Left colon (tissue), 2 donors: ENCODE measurements at regions not wholly inside any gene's neighbourhood (a gene's known extent, or its start where the extent isn't known, plus 50 kb on each side); places are given as distances from the start of the nearest gene placed in this dataset.

ENCODE experiments used
- ATAC-seq: fragments of 200-7000 bp; cut with Tn5 transposase; one replicate; pipeline ENCODE4 v1.9.1; 2020; ENCODE audit warnings: mild to moderate bottlenecking, moderate library complexity
- DNase-seq, 2 donors: peaks; one replicate each; pipeline ENCODE4 v3.0.0-alpha.2; 2020
- intact Hi-C, 2 donors: fragments of 100-400 bp; cut with DNase I in 1 of 2; cut with micrococcal nuclease in 1 of 2; formaldehyde crosslinking; loops; one replicate each; pipeline versions ENCODE4 v1.11.2 to v1.14.0; 2022; cut with DNase I, micrococcal nuclease
- donor health status: DM: no; HTN: no; CAD: no.
- donor health status: DM: yes; HTN: yes; CAD: no.

DNA sequence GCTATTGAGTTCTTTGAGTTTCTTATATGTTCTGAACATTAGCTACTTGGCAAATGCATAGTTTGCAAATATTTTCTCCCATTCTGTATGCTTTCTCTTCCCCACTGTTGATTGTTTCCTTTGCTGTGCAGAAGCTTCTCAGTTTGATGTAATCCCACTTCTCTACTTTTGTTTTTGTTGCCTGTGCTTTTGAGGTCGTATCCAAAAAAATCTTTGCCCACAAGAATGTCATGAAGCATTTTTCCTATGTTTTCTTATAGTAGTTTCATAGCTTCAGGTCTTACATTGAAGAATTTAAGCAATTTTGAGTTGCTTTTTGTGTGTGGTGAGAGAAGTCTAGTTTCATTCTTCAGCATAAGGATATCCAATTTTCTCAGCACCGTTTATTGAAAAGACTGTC is 536.7 kb upstream of the ARGLU1 start:
- DNase-seq (no peak), ATAC-seq (no peak)
- intact Hi-C loops = no loop called here

DNA sequence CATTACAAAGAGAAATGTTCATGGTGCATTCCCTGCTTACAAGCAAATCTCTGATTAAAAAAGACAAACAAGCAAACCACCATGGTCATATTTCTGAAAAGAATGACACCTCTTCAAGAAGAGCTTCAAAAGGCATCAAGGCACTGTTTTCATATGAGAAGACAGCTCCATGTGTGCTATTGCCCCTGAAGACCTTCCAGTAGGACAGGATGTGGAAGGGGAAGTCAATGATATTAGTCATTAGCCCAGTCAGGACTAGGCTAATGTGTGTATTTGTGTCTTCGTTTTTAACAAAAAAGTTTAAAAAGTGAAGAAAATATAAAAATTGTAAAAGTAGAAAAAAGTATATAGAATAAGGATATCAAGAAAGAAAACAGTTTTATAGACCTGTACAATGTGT is 534.7 kb upstream of the ARGLU1 start:
- intact Hi-C loops = no loop called here
- no peak for ATAC-seq
- no peak for DNase-seq

DNA sequence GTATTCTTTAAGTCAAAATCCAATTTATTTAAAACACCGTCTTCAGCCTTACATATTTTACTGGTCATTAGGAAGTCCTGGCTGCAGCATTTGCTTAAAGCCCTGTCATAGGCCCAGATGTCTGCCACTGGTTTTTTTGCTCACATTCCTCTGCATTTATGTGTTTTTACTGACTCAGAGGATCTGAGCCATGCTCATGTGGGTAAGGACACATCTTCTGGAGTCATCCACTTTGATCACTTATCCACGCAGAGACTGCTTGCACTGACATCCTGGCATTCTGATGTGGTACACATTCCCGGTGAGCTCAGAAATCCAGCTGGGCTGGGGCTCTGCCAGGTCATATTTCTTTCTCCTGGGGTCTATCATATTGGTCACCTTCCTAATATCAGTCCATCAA is 531.7 kb upstream of the ARGLU1 start:
- DNase-seq = no peak
- intact Hi-C loops = no loop called here
- ATAC-seq = no peak

DNA sequence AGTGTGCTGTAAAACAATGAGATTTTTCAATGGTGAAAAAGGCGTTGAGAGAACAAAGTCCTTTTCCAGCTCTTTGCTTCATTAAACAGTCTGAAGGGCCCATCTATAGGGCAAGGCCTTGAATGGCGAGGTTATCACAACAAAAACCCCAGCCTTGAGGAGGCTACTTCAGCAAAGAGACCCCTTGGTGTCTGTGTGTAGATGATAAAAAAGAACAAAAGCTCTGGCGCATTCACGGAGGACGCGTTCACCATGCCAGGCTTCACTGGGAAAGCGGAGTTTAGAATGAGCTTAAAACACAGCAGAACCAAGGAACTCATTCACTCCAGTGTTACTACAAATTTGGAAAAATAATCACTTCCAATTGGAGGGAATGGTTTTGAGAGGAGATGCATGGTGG is 530.0 kb upstream of the ARGLU1 start:
- ATAC-seq (no peak), DNase-seq (no peak)
- intact Hi-C loops = no loop called here

DNA sequence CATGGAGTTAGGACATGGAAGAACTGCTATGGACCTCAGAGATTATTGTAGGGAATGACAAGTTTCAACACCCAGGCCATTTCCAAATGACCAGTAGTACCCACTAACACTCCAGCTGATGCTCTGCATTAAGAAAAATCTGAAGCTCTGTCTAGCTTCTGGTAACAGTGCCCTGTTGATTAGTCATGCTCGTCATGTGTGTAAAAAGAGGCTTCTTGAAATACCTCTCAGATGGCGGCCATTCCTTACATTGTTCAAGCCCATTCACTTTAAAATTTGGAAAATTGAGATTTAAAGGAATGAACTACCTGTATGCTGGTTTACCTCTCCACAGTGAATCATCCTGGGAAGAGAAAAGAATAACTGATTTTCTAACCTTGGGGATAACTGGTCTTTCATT is 527.9 kb upstream of the ARGLU1 start:
- intact Hi-C loops = no loop called here
- no peak for ATAC-seq

DNA sequence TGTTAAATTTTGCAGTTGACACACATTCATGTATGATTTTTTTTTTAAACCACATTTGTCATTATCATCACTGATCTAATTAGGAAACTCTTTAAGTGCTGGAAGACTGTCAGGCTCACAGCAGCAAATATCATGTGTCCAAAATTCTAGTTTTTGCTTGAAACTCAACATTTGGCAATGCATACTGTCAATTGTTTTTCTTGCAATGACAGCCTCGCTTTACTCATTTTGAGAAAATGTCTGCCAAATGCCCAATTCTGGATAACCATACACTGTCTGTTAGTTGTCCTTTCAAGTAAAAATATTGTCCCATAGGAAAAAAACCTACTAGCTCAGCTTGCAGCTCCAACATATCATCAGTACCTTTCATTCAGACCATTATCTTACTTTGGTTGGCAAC is 523.9 kb upstream of the ARGLU1 start:
- ATAC-seq (no peak), DNase-seq (no peak)
- intact Hi-C loops = no loop called here

More for the DNA sequence above, 527.9 kb upstream of the ARGLU1 start:
- DNase-seq = no peak

DNA sequence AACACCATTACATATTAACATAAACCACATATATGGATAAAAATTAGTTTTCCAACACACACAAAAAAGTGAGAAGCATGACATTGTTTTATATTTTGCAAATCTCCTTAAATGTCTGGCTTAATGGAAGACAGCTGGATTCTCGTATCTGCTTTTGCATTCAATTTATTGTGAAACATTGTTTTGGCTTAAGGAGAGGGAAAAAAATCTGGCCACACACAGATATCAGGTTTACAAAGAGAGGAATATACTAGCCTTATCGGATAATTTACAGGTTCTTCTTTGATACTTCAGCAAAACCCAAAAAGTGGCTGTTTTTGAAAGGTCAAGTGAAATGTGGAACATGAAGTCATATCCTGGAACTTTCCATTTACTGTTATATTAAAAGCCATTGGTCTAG is 523.5 kb upstream of the ARGLU1 start:
- ATAC-seq (no peak), DNase-seq (no peak)
- intact Hi-C loops = no loop called here

DNA sequence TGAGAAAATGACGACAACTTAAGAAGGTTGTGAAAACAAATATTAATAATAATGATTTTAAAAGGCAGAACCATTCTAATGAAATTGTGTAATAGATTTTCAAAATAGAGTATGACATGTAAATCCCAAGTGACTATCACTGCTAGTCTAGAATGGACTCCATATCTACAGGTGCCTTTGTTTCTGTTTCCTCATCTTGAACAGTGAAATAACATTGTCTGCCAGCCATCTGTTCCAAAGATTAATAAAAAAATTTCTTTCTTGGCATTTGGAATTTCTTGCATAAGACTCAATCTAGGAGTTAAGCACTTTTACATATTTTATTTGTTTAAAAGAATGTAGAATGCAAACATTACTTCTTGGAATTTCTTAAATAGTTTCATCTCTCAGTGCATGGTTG is 520.1 kb upstream of the ARGLU1 start:
- no peak for ATAC-seq
- intact Hi-C loops = no loop called here
- DNase-seq = no peak

DNA sequence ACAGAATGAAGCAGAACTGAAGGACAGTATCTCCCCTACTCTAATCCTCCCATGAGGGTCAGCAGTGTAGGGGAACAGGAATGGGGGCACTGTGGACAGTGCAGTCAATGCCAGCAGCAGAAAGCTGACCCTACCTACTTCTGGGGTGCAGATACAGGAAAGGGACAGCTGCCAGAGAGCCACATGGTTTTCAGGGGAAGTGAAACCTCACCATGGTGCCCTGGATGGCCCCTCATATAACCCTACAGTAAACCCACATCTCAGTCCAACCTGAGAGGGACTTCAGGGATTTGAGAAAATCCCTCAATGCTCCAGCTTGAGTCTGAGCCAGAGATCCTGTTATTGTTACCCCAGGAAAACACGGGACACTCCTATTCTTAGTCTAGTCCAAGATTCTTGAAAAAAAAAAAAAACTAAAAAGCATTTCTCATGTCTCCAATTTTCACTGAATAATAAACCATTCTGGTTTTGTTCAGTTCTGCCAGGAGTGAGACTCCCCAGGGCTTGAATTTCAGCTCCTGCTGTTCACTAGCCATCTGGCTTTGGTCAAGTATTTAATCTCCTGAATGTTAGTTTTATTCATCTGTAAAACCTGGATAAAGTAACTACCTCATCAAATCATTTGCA is 511.6 kb upstream of the ARGLU1 start:
- DNase-seq (no peak), ATAC-seq (no peak)
- intact Hi-C loops = no loop called here

DNA sequence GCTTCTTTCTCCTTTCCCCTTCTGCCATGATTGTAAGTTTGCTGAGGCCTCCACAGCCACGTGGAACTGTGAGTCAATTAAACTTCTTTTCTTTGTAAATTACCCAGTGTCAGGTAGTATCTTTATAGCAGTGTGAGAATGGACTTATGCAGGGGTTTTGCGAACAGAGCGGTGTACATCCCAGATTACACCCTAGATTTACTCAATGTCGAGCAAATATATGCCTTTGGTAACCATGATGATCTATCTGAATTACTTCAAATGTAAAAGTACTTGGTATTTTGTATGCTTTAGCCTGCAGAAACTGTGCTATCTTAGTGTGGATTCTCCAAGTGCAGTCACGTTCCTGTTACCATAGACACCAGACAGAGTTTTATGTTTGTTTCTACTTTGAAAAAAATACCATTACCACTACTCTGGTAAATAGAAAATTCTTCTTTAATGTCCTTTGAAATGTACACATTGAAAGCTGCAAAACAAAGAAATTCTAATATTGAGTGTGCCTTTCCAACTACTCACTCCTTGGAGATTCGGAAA is 510.4 kb upstream of the ARGLU1 start:
- intact Hi-C loops = no loop called here
- ATAC-seq = no peak

DNA sequence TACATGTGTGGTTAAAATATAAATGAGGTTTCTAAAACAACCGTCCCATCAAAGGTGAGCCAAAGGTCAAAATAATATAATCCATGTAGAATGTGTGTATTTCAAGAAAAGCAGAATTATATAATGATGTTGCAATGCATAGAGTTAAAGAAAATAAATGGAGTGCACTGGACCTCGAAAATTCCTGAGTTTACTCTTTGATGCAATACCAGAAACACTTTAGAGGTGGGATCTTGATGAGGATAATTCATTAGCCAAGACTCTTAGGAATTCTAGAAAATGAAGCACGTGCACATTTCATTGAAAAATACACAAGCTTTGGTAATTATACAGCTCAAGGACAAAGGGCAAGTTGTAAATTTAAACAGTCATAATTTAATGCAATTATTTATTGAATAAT is 508.9 kb upstream of the ARGLU1 start:
- intact Hi-C loops = no loop called here
- DNase-seq (no peak), ATAC-seq (no peak)

More for the DNA sequence above, 510.4 kb upstream of the ARGLU1 start:
- no peak for DNase-seq

DNA sequence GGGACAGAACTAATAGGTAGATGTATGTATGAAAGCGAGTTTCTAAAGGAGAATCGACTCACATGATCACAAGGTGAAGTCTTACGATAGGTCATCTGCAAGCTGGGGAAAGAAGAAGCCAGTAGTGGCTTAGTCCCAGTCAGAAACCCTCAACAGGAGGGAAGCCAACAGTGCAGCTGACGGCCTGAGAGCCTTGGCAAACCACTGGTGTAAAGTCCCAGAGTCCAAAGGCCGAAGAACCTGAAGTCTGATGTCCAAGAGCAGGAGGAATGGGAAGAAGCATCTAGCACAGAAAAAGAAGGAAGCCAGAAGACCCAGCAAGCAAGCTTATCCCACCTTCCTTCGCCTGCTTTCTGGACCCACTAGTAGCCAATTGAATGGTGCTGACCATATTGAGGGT is 507.6 kb upstream of the ARGLU1 start:
- DNase-seq (no peak), ATAC-seq (no peak)
- intact Hi-C loops = no loop called here

DNA sequence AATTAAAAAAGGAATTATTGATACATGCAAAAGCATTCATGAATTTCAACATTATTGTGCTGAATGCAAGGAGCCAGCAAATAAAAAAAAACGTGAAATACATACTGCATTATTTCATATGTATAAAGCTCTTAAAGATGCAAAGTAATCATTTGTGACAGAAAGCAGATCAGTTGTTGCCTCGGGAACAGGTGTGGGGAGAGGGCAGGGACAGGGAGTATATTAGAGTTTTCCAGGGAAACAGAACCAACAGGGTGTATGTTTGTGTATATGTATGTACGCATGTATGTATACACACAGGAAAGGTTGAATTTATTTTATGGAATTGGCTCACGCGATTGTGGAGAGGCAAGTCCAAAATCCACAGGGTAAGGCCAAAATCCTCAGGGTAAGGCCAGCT is 502.9 kb upstream of the ARGLU1 start:
- no peak for ATAC-seq
- intact Hi-C loops = no loop called here

DNA sequence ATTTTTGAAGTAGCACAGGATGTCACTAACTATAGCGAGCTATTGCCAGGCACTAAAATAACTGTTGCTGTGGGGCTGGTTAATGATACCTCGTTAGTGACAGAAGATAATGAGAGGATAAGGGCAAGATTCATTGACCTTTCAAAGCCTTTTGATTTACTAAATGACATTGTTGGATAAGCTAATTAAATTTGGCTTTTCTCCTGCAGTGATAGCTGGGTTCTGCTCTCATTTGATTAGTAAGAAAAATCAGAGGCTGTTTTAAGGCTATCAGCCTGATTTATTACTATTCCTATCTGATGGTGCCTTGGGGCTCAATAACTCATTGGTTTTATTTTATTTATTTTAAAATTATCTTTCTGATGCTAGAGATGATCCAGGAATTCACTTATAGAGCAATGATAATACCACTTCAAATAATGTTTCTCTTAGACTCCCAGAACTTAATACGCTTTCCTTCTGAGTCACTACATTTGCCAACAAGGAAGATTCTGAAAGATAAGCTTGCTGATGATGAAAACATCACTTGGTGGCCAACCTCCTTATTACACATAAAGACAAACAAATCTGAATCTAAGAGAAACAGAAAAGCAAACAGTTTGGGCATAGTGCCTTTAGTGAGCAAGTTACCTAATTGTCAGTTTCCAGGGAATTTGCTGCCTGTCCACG is 501.3 kb upstream of the ARGLU1 start:
- DNase-seq (no peak), ATAC-seq (no peak)
- intact Hi-C loops = no loop called here

More for the DNA sequence above, 502.9 kb upstream of the ARGLU1 start:
- DNase-seq = no peak

DNA sequence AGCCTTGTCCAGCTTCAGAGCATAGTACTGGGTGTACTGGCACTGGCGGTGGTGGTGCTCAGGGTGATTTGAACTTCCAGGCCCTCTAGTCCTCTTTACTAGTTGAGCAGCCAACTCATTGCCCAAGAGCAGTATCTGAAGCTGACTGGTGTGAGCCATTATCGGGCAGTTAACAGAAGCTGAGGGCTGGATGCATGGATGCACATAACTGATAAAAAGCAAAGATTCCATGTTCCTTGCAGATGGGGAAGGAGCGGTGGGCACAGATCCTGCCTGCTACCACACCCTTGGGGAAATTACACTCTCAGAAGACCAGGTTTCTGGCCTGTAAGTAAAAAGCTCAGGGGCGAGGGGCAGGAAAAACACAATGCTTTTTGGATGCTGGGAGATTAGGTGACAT is 499.4 kb upstream of the ARGLU1 start:
- no peak for ATAC-seq
- no peak for DNase-seq
- intact Hi-C loops = no loop called here

DNA sequence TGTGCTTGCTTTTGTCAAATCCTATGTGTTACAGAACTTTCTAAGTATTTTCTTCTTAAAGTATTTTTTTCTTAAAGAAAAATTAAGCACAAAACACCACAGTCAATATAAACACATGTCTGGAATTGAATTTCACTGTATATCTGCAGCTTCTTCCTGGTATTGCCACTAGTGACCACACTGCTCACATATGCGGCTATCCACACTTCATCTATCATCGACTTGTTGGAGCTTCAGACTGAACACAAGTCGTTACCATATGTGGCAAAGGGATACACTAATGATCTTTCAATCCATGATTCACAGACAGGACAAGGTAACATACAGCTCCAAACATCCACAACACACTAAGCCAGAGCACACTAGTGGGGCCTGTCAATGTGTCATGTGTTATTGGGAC is 498.4 kb upstream of the ARGLU1 start:
- DNase-seq (no peak), ATAC-seq (no peak)
- intact Hi-C loops = no loop called here

DNA sequence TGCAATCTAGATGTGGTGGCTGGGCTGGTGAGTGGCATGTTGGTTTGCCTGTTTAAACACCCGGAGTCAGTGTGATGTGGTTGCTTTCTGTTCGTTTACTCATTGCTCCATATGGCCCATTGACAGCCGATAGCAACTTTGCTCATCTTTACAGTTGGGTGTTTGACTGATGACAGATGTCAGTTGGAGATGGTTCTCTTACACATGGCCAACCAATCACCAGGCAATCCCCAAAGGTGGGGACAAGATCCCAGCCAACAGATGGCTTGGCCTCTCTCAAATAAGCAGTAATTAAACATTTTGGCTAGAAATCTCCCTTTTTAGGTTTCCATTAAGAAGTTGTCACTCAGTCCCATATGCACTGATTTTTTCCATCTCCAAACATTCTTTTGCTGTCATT is 497.1 kb upstream of the ARGLU1 start:
- DNase-seq = no peak
- no peak for ATAC-seq
- intact Hi-C loops = no loop called here

DNA sequence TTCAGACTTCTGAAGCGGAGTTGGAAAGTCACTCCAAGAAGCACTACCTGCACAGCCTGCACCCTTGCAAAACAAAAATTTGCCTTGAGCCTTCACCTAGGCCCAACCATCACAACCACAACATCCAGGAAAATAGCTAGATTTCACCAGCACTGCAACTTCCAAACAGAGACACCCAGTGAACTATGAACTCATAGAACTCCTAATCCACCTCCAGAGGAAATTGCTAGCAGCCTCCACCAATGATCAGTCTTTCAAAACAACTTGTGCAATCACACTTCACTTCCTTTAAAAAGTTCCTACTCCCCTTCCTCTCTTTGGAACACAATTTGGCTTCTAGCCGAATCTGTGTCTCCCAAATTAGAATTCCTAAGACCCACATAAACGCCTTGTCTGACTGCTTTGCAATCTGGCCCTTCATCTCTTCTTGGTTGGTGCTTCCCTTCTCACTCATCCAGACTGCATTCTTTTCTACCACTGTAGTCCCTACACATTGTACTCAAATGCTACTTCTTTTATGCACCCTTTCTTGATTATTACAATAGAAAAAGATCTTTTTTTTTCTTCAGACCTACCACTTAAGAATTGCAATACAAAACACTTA is 489.2 kb upstream of the ARGLU1 start:
- intact Hi-C loops = no loop called here
- no peak for DNase-seq
- no peak for ATAC-seq

DNA sequence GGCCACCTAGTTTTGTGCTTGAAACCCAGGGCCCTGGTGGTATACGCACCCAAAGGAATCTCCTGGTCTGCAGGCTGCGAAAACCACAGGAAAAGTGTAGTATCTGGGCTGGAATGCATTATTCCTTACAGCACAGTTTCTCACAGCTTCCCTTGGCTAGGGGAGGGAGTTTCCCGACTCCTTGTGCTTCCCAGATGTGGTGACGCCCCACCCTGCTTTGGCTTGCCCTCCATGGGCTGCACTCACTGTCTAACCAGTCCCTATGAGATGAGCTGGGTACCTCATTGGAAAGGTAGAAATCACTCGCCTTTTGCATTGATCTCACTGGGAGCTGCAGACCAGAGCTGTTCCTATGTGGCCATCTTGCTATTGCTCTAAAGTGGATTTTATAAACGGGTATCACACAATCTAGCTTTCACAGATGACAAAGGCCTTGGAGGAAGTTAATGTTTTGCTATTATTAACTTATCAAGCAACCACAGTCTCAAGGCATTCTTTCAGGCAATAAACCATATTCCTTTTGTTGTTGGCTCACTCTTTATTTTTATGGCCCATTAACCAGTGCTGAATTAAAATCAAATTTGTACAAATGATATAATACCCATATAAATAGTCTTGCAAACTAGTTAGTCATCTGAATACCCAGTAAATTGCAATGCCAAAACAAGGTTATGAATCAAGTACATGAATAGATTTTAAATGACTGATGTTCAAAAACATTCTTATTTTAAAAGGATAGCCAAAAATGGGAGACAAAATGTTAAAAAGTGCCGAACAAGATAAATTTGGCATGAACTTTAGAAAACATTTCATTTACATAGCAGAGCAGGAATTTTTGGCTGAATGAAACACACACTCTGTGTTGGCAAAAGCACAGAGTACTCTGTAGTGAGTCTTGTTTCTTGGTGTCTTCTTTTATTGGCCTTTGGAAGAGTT is 475.4 kb upstream of the ARGLU1 start:
- DNase-seq (no peak), ATAC-seq (no peak)
- intact Hi-C loops = no loop called here
